H1 (cell line): ENCODE measurements at regions not wholly inside any gene's neighbourhood (a gene's known extent, or its start where the extent isn't known, plus 50 kb on each side); places are given as distances from the start of the nearest gene placed in this dataset.

Source experiments
- CTCF ChIA-PET: fragments of 300-600 bp; sonication (Branson Sonifier 250); formaldehyde crosslinking; loops from one replicate; lab custom pipeline; 2021; ENCODE audit not compliant: partially characterized antibody; lab: Charles Lee
- POLR2A ChIA-PET: fragments of 300-600 bp; sonication (Branson Sonifier 250); formaldehyde crosslinking; loops from one replicate; lab custom pipeline; 2021; ENCODE audit warnings: inconsistent platforms; ENCODE audit not compliant: partially characterized antibody; lab: Charles Lee
- DNase-seq, 2 experiments: peaks; one replicate each; pipeline versions ENCODE4 v3.0.0 to v3.0.0-alpha.2; 2010 to 2022; ENCODE audit warnings: low spot score in 2 of 2, low read depth in 1 of 2, mixed read lengths in 1 of 2
- FAIRE-seq: peaks from 2 replicates; lab custom pipeline; 2011; peaks lifted over from hg19 to GRCh38; lab: Jason Lieb, UNC
- H2AFZ ChIP-seq: 2 replicates; pipeline ENCODE4 v1.8.1; 2012; ENCODE audit warnings: low read length, inconsistent platforms
- H2AK5ac ChIP-seq: 2 replicates; pipeline ENCODE4 v1.6.1; 2013; ENCODE audit warnings: low read depth, low read length
- H2BK120ac ChIP-seq: replicated peaks from 2 replicates; pipeline ENCODE3; 2013; ENCODE audit warnings: low read depth, low read length, inconsistent platforms
- H2BK12ac ChIP-seq: 2 replicates; pipeline ENCODE4 v1.6.1; 2013; ENCODE audit warnings: low read depth, low read length
- H2BK15ac ChIP-seq: 2 replicates; pipeline ENCODE4 v1.6.1; 2013; ENCODE audit warnings: low read length
- H2BK20ac ChIP-seq: 2 replicates; pipeline ENCODE4 v1.6.1; 2013; ENCODE audit warnings: low read length
- H2BK5ac ChIP-seq: 2 replicates; pipeline ENCODE4 v1.6.1; 2013; ENCODE audit warnings: low read depth, low read length
- H3K14ac ChIP-seq: 2 replicates; pipeline ENCODE4 v1.6.1; 2013; ENCODE audit warnings: inconsistent platforms; ENCODE audit not compliant: insufficient read length
- H3K18ac ChIP-seq: 2 replicates; pipeline ENCODE4 v1.6.1; 2013; ENCODE audit warnings: low read length; ENCODE audit errors: extremely low read depth
- H3K23ac ChIP-seq: 2 replicates; pipeline ENCODE4 v1.6.1; 2013; ENCODE audit warnings: inconsistent platforms; ENCODE audit not compliant: insufficient read length
- H3K23me2 ChIP-seq: 2 replicates; pipeline ENCODE4 v1.6.1; 2013; ENCODE audit warnings: low read depth, low read length
- H3K27ac ChIP-seq: 2 replicates; pipeline ENCODE4 v1.6.1; 2011; ENCODE audit warnings: low read depth, low read length, inconsistent platforms
- H3K27me3 ChIP-seq, 4 experiments: replicated peaks in 1 of 4; 1 replicate in 1 of 4; 2 replicates in 3 of 4; pipeline versions ENCODE4 v1.6.1 to v1.8.1; 2011 to 2013; ENCODE audit warnings: low read length in 3 of 4, mild to moderate bottlenecking in 3 of 4, inconsistent platforms in 2 of 4, mixed read lengths in 2 of 4, moderate library complexity in 1 of 4; ENCODE audit not compliant: control insufficient read depth in 3 of 4, insufficient read depth in 3 of 4; ENCODE audit errors: extremely low read depth in 1 of 4
- H3K36me3 ChIP-seq, 4 experiments: 2 replicates each; pipeline versions ENCODE4 v1.6.1 to v1.8.1; 2011 to 2013; ENCODE audit warnings: mild to moderate bottlenecking in 4 of 4, low read length in 3 of 4, moderate library complexity in 2 of 4, control low read depth in 1 of 4, inconsistent platforms in 1 of 4; ENCODE audit not compliant: insufficient read depth in 4 of 4, control insufficient read depth in 2 of 4
- H3K4ac ChIP-seq: replicated peaks from 2 replicates; pipeline ENCODE3; 2013; ENCODE audit warnings: low read length, low read depth, mixed read lengths, inconsistent platforms; ENCODE audit not compliant: insufficient read length
- H3K4me1 ChIP-seq, 4 experiments: replicated peaks in 1 of 4; 1 replicate in 1 of 4; 2 replicates in 3 of 4; pipeline versions ENCODE4 v1.6.1 to v1.8.1; 2011 to 2013; ENCODE audit warnings: low read length in 3 of 4, inconsistent platforms in 2 of 4, mixed read lengths in 1 of 4; ENCODE audit not compliant: insufficient read depth in 4 of 4, control insufficient read depth in 3 of 4
- H3K4me2 ChIP-seq, 2 experiments: 2 replicates each; pipeline versions ENCODE4 v1.6.1 to v1.8.1; 2011 to 2013; ENCODE audit warnings: low read depth in 2 of 2, low read length in 2 of 2, control low read depth in 1 of 2, inconsistent platforms in 1 of 2, mild to moderate bottlenecking in 1 of 2; ENCODE audit not compliant: insufficient read depth in 1 of 2
- H3K4me3 ChIP-seq, 4 experiments: fragments of 200-600, 300-600 bp in 1 of 4; sonication (generic), shearing (Covaris generic), sonication (Bioruptor Twin) in 1 of 4; 2 replicates each; pipeline versions ENCODE4 v1.5.1 to v1.8.1; 2011 to 2016; ENCODE audit warnings: low read length in 4 of 4, low read depth in 3 of 4, control low read depth in 2 of 4, inconsistent platforms in 2 of 4, mild to moderate bottlenecking in 2 of 4, mixed read lengths in 1 of 4, moderate library complexity in 1 of 4; ENCODE audit not compliant: insufficient read depth in 2 of 4; ENCODE audit errors: extremely low read depth in 1 of 4
- H3K56ac ChIP-seq: replicated peaks from 2 replicates; pipeline ENCODE3; 2013; ENCODE audit warnings: low read depth, mild to moderate bottlenecking, mixed read lengths, low read length, inconsistent platforms; ENCODE audit not compliant: insufficient read length
- H3K79me1 ChIP-seq: 2 replicates; pipeline ENCODE4 v1.6.1; 2013; ENCODE audit warnings: low read depth, low read length, control low read depth
- H3K79me2 ChIP-seq, 2 experiments: 2 replicates each; pipeline versions ENCODE4 v1.6.1 to v1.8.1; 2012 to 2013; ENCODE audit warnings: low read length in 2 of 2, mild to moderate bottlenecking in 2 of 2, inconsistent platforms in 1 of 2; ENCODE audit not compliant: insufficient read depth in 2 of 2, control insufficient read depth in 1 of 2
- H3K9ac ChIP-seq, 4 experiments: replicated peaks in 1 of 4; 1 replicate in 1 of 4; 2 replicates in 3 of 4; pipeline versions ENCODE4 v1.6.1 to v1.8.1; 2011 to 2013; ENCODE audit warnings: low read depth in 3 of 4, low read length in 3 of 4, control low read depth in 2 of 4, mild to moderate bottlenecking in 2 of 4, moderate library complexity in 2 of 4, inconsistent platforms in 1 of 4; ENCODE audit errors: extremely low read depth in 1 of 4
- H3K9me3 ChIP-seq, 2 experiments: 2 replicates each; pipeline versions ENCODE4 v1.6.1 to v1.8.1; 2012 to 2013; ENCODE audit warnings: mild to moderate bottlenecking in 2 of 2, moderate library complexity in 2 of 2, control low read depth in 1 of 2, inconsistent platforms in 1 of 2, low read depth in 1 of 2, low read length in 1 of 2, mixed read lengths in 1 of 2; ENCODE audit not compliant: insufficient read depth in 2 of 2
- H4K20me1 ChIP-seq, 2 experiments: replicated peaks in 1 of 2; 2 replicates each; pipeline versions ENCODE3 to v1.8.1; 2011 to 2013; ENCODE audit warnings: inconsistent platforms in 2 of 2, low read length in 2 of 2, mild to moderate bottlenecking in 1 of 2; ENCODE audit not compliant: insufficient read depth in 2 of 2, control insufficient read depth in 1 of 2
- H4K5ac ChIP-seq: 2 replicates; pipeline ENCODE4 v1.6.1; 2013; ENCODE audit warnings: low read length, low read depth, mixed read lengths, inconsistent platforms; ENCODE audit not compliant: insufficient read length
- H4K8ac ChIP-seq: 2 replicates; pipeline ENCODE4 v1.8.0; 2013; ENCODE audit warnings: mild to moderate bottlenecking, moderate library complexity, low read length, inconsistent platforms; ENCODE audit not compliant: insufficient read depth; ENCODE audit errors: extremely low read depth
- H4K91ac ChIP-seq: replicated peaks from 2 replicates; pipeline ENCODE3; 2013; ENCODE audit warnings: low read length, mixed read lengths, inconsistent platforms; ENCODE audit not compliant: insufficient read length
- BACH1 ChIP-seq: IDR thresholded peaks from 2 replicates; pipeline ENCODE4 v1.6.1; 2012; ENCODE audit warnings: low read length, improper control_type of control experiment
- CTBP2 ChIP-seq: IDR thresholded peaks from 2 replicates; pipeline ENCODE4 v1.7.0; 2011; ENCODE audit warnings: borderline replicate concordance, mild to moderate bottlenecking, moderate library complexity, mixed read lengths, low read length; ENCODE audit not compliant: insufficient read depth, insufficient read length
- EZH2 ChIP-seq: fragments of 200-600 bp; sonication (generic); IDR thresholded peaks from 2 replicates; pipeline ENCODE4 v1.7.1; 2012; ENCODE audit warnings: low read depth, mild to moderate bottlenecking, moderate library complexity, low read length, inconsistent platforms; ENCODE audit not compliant: severe bottlenecking
- KDM5A ChIP-seq: fragments of 200-600 bp; IDR thresholded peaks from 2 replicates; pipeline ENCODE4 v1.7.1; 2012; ENCODE audit warnings: mild to moderate bottlenecking, low read length, inconsistent platforms, mixed read lengths
- RNF2 ChIP-seq: fragments of 200-900, 300-1000 bp; sonication (generic); IDR thresholded peaks from 2 replicates; pipeline ENCODE4 v1.7.1; 2016; ENCODE audit warnings: borderline replicate concordance, low read depth, mild to moderate bottlenecking, antibody characterized with exemption, low read length; ENCODE audit not compliant: poor library complexity, severe bottlenecking; ENCODE audit errors: missing control alignments
- SUZ12 ChIP-seq: fragments of 200-600 bp; sonication (generic); IDR thresholded peaks from 2 replicates; pipeline ENCODE4 v1.6.1; 2012; ENCODE audit warnings: mild to moderate bottlenecking, inconsistent platforms, low read length, moderate library complexity, mixed read lengths
- TAF7 ChIP-seq: optimal IDR thresholded peaks from 2 replicates; pipeline ENCODE3; 2011; ENCODE audit warnings: low read depth, mild to moderate bottlenecking, inconsistent platforms, low read length, moderate library complexity, borderline replicate concordance
- WGBS, 2 experiments: shearing (Covaris generic) in 1 of 2; methylation state at CpG; one replicate each; pipeline versions ENCODE4 v1.1.6 to v1.1.7; 2013 to 2015; ENCODE audit warnings: low lambda C conversion rate in 2 of 2, mixed read lengths in 2 of 2, inconsistent platforms in 1 of 2, low coverage in 1 of 2, missing lambda C conversion rate in 1 of 2; ENCODE audit not compliant: insufficient replicate concordance in 2 of 2, insufficient coverage in 1 of 2, insufficient read length in 1 of 2; ENCODE audit errors: extremely low coverage in 1 of 2, missing lambda C conversion rate in 1 of 2; 5-methylcytosine and 5-hydroxymethylcytosine counted together

GRCh38 chr11:16605389-16605893 lies 133.0 kb upstream of the C11orf58 start:
- Histone ChIP-seq H3K14ac (no peak overlapping the region), H3K18ac (no peak overlapping the region; the same call in 1 of the 2 replicates), H2AK5ac (no peak overlapping the region), H4K20me1 (peaks cover 10 to 19% of the 10 kb centered on the region in 2 experiments), H3K4ac (no peak overlapping the region), H3K79me1 (no peaks in the 10 kb centered on the region), H4K91ac (no peak overlapping the region), H2BK20ac (no peak overlapping the region), H2BK12ac (no peak overlapping the region), H3K9me3 (no peaks in the 10 kb centered on the region), H3K23ac (no peak overlapping the region), H2BK120ac (no peak overlapping the region), H4K8ac (no peak overlapping the region; the same call in 1 of the 2 replicates), H3K79me2 (no peaks in the 10 kb centered on the region), H4K5ac (no peak overlapping the region), H3K4me3 (peak overlapping the region; percentile 35 to 72 (median 41); a peak in 6 of 8 replicates), H3K27ac (no peak overlapping the region), H3K23me2 (peaks cover 25% of the 10 kb centered on the region; the same call in 1 of the 2 replicates), H3K4me2 (peak overlapping the region; percentile 82 to 94), H3K27me3 (peaks cover 70 to 95% (median 81%) of the 10 kb centered on the region in 4 experiments), H2BK15ac (no peak overlapping the region), H3K4me1 (peaks cover 4 to 31% (median 9%) of the 10 kb centered on the region in 4 experiments; a peak in 6 of 7 replicates), H2AFZ (no peak overlapping the region), H2BK5ac (no peak overlapping the region), H3K9ac (no peak overlapping the region), H3K56ac (no peak overlapping the region), H3K36me3 (peaks cover 0 to 6% (median 0%) of the 10 kb centered on the region in 4 experiments; a peak in 1 of 8 replicates)
- ChIA-PET CTCF (interaction anchor here (0.6 to 3.6 kb wide), 7 partner anchors 8 to 657 kb away, joined by 3 to 16 read pairs (median 3); no protein-coding TSS in a partner anchor), POLR2A (no interaction called here)
- 1% methylated on average over 24 of the region's 32 CpGs; no CpG with 5 or more reads in 1 of the 2 experiments for WGBS, 2 experiments
- FAIRE-seq: no peak
- TF ChIP-seq TAF7 (no peak), BACH1 (no peak), RNF2 (peak; percentile 86), KDM5A (no peak), EZH2 (peak; percentile 61), SUZ12 (peak; percentile 92; the same call in 1 of the 2 replicates), CTBP2 (peak; percentile 87)
- DNase-seq: no peak
